Stimulated activated CD8-positive, alpha-beta memory T cell treated with anti-CD3 and anti-CD28 coated beads, Interleukin-4, amount 100 ng/mL, for 4 hours (primary cell): ENCODE measurements at regions not wholly inside any gene's neighbourhood (a gene's known extent, or its start where the extent isn't known, plus 50 kb on each side); places are given as distances from the start of the nearest gene placed in this dataset.
"Not testable (repeated sequence)": the region's sequence is repeated elsewhere in the genome, so short reads cannot be mapped to it uniquely, and the experiment has no call there.

ENCODE experiments used
- DNase-seq, 2 donors: peaks; one replicate each; pipeline ENCODE4 v3.0.0-alpha.2; 2020; ENCODE audit warnings: low read depth in 2 of 2, low spot score in 1 of 2

DNA sequence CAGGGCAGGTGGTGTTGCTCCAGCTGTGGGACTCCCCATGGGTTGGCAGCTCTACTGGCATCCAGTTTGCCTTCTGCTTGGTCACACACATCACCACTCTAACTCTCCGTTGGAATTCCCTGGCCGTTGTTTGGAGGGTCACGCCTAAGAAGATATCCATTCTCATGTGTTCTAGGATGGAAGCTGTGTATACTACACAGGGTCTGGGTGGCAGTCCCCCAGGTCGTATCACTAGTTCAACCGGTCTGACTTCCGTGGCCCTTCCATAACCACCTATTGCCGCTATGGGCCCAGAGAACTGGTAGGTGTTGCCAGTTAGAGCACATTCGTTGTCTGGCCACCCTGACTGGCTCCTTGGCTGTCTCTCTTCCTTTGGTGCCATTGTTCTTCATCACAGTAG, 456.3 kb downstream of the TMEM121 start:
- DNase-seq: no peak

DNA sequence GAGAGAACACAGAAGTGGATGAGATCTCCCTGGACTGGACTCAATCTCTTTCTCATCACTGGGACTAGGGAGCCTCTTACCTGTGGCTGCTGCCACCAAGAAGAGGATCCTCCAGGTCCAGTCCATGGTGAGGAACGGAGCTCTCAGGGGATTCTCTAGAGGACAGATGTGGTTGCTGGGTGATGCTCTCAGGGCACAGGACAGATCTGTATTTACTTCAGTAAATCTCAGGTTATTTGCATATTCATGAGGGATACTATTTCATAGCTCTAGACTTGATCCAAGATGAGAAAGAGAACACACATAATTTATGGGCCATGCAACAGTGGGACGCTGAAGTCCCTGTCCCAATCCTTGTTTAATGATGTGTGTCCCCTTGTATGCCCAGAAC, 460.5 kb downstream of the TMEM121 start:
- DNase-seq: no peak

GRCh38 chr14:105987563-105987962, 461.2 kb downstream of the TMEM121 start:
- DNase-seq: no peak

DNA sequence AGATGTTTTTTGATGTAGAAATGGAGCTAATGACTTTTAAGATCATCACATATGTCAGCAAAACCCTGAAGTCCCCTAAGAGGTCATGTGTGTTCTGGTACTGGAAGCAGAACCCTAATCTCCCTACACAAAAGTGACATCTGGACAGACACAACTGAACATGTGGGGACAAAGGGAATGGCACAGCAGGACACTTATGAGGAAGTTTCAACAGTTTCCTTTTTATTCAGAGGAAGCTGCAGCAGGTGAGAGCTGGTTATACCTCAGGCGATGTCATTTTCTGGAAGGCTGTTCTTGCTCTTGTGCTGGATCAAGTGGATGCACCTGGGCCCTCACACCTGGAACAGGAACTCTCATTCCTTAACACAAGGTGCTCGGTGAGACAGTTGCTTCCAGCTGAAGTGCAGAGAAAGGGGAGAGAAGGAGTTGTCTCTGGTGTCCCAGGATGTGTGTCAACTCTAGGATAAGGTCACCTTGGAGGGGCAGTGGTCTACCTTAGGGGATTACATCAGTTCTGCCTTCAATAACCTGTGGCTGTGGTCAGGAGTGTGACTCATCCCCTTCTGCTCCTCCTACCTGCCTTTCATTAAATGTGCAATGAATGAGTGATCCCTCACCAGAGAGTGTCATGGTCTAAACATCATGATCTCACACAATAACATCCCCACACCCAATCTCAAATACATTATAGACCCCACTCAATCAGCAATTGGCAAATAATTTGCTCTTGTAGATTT, 463.4 kb downstream of the TMEM121 start:
- no peak for DNase-seq

DNA sequence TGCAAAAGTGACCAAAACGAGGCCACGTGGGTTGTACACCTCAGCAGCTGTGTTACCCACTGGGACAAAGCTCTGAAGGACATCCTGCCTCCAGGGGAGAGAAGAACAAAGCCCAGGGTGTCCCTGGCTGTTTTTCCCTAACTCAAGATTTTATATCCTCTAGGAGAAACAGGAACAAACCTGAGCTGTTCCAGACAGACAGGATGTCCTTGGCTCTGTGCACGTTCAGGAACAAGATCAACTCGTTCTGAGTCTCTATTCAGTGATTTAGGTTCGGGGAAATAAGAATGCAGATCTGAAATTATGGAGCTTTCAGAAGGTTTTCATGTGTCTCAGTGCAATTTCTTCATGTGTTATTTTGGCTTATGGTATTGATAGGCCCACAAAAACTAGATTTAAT, 465.3 kb downstream of the TMEM121 start:
- not testable (repeated sequence) for DNase-seq

DNA sequence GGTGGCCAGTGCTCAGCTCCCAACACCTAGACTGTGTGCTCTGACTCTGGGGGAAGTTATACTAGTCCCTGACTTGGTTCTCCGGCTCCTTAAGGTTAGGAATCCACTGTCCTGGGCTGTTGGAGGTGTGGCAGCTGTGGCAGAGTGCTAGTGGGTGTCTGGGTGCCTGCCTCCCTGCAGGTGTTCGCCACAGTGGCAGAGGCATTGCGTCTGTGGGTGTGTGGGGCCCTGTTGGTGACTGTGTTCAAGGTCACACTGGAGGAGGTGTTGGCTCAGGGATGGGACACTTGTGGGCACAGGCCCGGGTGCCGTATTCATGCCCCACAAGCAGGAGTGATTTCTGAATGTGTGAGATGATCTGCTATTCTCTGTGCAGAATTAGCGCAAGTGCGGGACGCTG, 467.4 kb downstream of the TMEM121 start:
- DNase-seq: no peak

GRCh38 chr14:105995011-105995710, 468.8 kb downstream of the TMEM121 start:
- not testable (repeated sequence) for DNase-seq

- DNase-seq: not testable (repeated sequence)
Observed at GRCh38 chr14:105998597-105998996, 472.2 kb downstream of the TMEM121 start.

- DNase-seq: peak in 1 of 2 donors; percentile 59
Observed at GRCh38 chr14:105999361-106000028, 473.1 kb downstream of the TMEM121 start.

DNA sequence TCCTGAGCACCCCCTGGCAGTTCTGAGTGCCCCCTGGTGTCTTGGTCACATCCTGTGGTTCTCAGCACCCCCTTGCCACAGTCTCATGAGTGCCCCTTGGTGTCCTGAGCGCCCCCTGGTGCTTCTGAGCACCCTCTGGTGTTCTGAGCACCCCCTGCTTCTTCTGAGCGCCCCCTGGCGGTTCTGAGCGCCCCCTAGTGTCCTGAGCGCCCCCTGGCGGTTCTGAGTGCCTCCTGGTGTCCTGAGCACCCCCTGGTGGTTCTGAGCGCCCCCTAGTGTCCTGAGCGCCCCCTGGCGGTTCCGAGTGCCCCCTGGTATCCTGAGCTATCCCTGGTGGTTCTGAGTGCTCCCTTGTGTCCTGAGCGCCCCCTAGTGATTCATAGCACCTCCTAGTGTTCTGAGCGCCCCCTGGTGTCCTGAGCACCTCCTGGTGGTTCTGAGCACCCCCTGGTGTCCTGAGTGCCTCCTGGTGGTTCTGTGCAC, 473.7 kb downstream of the TMEM121 start:
- DNase-seq: not testable (repeated sequence)

DNA sequence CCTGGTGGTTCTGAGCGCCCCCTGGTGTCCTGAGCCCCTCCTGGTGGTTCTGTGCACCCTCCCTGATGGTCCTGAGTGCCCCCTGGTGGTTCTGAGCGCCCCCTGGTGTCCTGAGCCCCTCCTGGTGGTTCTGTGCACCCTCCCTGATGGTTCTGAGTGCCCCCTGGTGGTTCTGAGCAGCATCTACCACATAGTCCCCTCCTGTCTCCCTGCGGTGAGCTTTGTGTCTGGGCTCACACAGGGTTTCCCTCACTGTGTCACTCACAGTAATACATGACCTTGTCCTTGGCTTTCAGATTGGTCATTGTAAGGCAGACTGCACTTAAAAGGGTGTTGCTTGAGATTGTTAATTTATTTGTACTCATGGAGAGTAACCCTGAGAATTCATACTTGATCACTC, 474.9 kb downstream of the TMEM121 start:
- not testable (repeated sequence) for DNase-seq

DNA sequence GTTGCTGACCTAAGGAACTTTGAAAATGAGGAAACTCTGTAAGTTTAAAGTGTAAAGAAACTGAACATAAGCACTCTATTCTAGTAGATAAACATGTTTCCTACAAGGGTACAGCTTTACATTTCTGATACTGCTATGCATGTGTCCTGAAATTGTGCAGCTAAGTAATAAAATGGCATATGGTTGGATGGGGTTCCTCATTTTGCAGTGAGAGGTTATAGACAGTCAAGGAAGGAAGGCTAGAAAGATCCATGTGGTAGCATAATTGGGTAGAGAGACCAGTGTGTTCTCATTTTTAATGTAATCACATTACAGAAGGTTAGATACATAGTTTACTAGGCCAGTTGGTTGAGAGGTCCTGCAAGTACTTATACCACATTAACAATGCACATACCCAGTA, 477.0 kb downstream of the TMEM121 start:
- DNase-seq: no peak

- peak in 1 of 2 donors; percentile 40 for DNase-seq
Observed at GRCh38 chr14:106004937-106005795, 478.8 kb downstream of the TMEM121 start.

- DNase-seq: not testable (repeated sequence)
Observed at GRCh38 chr14:106006043-106006442, 479.7 kb downstream of the TMEM121 start.

DNA sequence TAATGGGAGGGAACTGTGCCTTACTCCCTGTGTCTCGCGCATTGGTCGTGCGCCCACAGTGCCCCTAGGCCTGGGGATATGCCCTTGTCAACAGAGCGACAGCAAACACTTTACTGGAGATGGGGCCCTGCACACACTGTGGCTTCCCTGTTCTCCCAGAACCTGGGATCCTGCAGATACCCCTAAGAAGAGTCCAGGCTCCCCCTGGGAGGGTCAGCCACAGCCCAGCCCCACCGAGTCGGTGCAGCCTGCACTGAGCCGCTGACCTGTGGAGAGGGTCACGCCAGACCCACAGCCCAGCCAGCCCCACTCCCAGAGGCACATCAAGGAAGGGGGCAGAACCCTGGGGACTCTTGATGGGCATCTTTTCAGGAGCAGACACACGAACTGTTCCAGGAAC, 480.3 kb downstream of the TMEM121 start:
- DNase-seq: not testable (repeated sequence)

DNA sequence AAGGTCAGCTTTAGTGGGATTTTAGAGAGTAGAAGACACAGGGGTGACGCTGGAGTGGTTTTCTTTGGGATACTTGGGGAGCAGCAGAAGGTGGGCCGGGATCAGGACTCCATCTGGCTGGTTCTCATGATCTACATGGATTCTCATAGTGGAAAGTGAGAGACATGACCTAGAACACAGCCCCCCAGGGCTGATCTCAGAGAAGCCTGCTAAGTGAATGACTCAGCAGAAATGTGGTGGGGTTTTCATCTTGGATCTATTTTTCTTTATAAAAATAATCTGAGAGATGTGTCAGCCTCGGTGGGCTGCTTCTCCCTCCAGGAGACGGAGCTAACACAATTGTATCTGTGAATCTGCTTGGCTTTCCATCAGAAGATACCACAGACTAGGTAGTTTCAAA, 484.4 kb downstream of the TMEM121 start:
- no peak for DNase-seq

DNA sequence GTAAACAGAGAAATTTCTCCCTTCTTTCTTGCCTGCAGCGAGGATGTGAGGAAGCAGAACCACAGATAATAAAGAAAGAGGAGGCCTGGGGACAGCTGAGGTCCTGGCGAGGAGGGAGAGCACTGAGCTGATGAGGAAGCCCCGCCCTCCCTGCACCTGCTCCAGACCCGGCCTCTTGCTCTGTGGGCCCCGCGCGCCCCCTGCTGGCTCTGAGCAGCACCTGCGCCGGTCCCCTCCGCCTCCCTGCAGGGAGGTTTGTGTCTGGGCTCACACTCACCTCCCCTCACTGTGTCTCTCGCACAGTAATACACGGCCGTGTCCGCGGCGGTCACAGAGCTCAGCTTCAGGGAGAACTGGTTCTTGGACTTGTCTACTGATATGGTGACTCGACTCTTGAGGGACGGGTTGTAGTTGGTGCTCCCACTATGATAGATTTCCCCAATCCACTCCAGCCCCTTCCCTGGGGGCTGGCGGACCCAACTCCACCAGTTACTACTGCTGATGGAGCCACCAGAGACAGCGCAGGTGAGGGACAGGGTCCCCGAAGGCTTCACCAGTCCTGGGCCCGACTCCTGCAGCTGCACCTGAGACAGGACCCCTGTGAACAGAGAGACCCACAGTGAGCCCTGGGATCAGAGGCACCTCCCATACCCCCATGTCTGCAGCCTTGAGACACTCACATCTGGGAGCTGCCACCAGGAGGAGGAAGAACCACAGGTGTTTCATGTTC, 485.4 kb downstream of the TMEM121 start:
- peak; percentile 37 to 70 for DNase-seq

- DNase-seq: not testable (repeated sequence)
Observed at GRCh38 chr14:106012361-106012725, 486.0 kb downstream of the TMEM121 start.

GRCh38 chr14:106013879-106014376, 487.5 kb downstream of the TMEM121 start:
- DNase-seq: no peak

DNA sequence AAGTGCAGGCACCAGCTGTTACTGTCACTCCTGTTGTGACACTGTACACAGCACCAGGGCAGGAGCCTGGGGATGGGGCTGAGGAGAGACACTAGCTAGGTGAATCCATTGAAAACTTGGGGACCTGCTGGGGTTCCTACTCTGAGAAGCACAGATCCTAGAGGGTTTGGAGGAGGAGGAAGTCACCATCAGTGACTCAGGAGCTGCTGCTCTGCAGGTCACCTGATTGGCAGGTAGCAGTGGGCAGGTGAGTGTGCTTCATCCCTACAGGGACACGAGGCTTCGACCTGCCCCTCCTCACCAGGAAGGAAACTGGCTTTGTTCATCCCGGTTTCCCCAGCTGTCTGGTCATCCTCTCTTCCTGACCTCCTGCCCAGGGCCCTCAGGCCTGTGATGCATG, 491.6 kb downstream of the TMEM121 start:
- not testable (repeated sequence) for DNase-seq
